G401.6 (cell line): ENCODE measurements at regions not wholly inside any gene's neighbourhood (a gene's known extent, or its start where the extent isn't known, plus 50 kb on each side); places are given as distances from the start of the nearest gene placed in this dataset.

Source experiments
- FAIRE-seq: peaks from 2 replicates; lab custom pipeline; 2012; peaks lifted over from hg19 to GRCh38; lab: Jason Lieb, UNC

DNA sequence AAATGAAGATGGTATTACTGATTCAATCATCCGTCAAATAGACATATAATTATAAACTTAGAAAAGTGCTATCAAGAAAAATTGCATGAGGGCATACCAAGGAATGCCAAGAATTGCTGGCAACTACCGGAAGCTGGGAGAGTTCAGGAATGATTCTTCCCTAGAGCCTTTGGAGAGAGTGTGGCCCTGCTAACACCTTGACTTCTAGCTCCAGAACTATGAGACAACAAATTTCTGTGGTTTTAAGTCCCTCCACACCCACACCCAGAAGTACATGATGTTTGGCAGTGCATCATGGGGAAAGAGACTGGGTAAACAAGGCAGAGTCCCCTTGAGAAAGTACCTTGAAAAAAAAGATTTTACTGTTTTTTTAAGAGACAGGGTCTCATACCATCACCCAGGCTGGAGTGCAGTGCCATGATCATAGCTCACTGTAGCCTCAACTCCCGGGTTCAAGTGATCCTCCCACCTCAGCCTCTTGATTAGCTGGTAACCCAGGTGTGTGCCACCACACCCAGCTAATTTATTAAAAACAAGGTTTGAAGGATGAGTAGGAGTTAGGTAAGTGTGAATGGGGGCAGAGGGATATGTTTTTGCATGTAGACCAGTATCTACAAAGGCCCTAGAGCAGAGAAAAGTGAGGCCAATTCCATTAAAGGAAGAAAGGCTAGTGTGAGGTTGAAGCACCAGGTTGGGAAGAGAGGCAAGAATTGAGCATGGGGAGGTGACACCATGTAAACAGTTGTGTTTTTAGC lies 53.1 kb downstream of the GSX2 start:
- FAIRE-seq: no peak

DNA sequence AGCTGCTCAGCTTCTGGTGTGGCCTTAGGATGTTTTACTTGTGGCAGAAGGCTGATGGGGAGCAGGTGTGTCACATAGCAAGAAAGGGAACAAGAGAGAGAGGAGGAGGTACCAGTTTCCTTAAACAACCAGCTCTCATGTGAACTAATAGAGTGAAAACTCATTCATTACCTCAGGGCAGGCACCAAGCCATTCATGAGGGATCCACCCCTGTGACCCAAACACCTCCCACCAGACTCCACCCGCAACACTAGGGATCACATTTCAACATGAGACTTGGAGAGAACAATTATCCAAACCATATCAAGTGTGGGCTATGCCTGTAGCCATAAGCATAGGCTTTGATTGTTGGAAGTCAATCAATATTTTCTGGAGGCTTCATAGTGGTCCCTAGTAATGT lies 56.0 kb downstream of the GSX2 start:
- FAIRE-seq: no peak

GRCh38 chr4:54157606-54158005 lies 57.6 kb downstream of the GSX2 start:
- FAIRE-seq: no peak

GRCh38 chr4:54159543-54159942 lies 59.6 kb downstream of the GSX2 start:
- no peak for FAIRE-seq

DNA sequence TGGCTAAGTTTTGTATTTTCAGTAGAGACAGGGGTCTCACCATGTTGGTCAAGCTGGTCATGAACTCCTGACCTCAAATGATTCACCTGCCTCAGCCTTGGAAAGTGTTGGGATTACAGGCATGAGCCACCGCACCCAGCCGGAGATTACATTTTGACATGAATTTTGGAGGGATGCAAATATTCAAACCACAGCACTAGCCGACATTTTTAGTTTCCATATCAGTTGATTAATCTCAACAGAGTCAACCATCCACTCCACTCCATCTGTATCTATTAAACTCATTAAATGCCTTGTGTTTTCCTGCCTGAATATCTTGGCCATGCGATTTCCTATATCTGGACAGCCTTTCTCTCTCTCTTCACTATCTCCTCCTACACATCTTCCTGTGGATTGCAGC lies 64.1 kb upstream of the PDGFRA start:
- FAIRE-seq: no peak

- FAIRE-seq: peak; percentile 97
Measured at GRCh38 chr4:54165438-54165837, 63.7 kb upstream of the PDGFRA start.

GRCh38 chr4:54167508-54167907 lies 61.6 kb upstream of the PDGFRA start:
- no peak for FAIRE-seq

- FAIRE-seq: no peak
Measured at GRCh38 chr4:54169176-54169575, 59.9 kb upstream of the PDGFRA start.

- FAIRE-seq: no peak
Measured at GRCh38 chr4:54172156-54172555, 56.9 kb upstream of the PDGFRA start.

DNA sequence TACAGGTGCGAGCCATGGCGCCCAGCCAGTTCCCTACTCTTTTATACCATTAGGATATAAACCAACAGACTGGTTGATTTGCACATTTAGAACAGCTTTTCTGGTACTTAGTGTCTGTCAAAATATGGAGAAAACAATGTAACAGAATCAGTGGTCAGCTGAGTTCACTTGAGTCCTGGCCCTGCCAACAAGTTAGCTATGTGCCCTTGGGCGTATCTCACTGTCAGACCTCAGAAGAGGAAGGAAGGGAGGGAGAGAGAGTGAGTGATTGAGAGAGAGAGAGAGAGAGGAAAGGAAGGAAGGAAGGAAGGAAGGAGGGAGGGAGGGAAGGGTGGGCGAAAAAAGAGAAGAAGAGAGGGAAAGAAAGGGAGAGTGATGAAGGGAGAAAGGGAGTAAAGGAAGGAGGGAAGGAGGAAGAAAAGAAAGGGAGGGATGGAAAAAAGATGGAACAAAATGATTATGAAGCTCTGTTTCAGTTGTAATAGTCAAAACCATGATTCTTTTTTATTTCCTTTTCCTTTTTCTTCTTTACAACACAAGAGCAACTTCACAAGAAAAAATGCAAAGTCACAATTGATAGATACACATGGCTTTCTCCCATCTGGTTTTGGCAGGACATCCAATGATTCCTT lies 55.7 kb upstream of the PDGFRA start:
- no peak for FAIRE-seq

DNA sequence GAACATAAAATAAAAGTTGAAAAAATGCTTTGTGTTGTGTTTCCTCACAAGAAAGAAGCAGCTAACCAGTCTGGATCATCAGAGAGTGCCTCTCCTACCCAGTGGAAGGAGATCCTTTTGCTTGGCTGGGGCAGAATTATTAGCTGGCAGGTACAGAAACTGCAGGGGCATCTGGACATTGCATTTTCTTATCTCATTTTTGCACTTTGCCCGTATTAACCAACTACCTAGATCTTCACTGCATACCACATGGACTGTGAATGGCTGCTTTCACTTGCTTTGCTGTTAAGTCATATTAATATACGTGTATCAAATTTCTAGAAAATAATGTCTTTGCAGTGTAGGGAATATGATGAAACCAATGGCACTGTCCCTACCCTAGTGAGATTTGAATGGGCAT lies 52.9 kb upstream of the PDGFRA start:
- FAIRE-seq: no peak
